ENCODE measurements at regions not wholly inside any gene's neighbourhood (a gene's known extent, or its start where the extent isn't known, plus 50 kb on each side); places are given as distances from the start of the nearest gene placed in this dataset.

- no peak for TF ChIP-seq CTCF (IDR thresholded peaks at IDR 0.05; ENCODE audit: control extremely low read depth, extremely low read depth, low read depth, missing control alignments)
- CTCF ChIA-PET = interaction anchor here (1.0 to 4.9 kb wide), 2 partner anchors 10 to 13 kb away, joined by 3 to 22 read pairs; no protein-coding TSS in a partner anchor
- POLR2A ChIA-PET = no interaction called here
- no peak for DNase-seq (ENCODE audit: extremely low spot score)
These were observed 159.3 kb downstream of the CAND1 start for GRCh38 chr12:67428431-67428830.

GRCh38 chr12:67430708-67431335, 161.7 kb downstream of the CAND1 start:
- CTCF ChIA-PET = interaction anchor here (1.4 to 4.9 kb wide), 3 partner anchors 10 to 22 kb away, joined by 4 to 22 read pairs (median 5); no protein-coding TSS in a partner anchor
- TF ChIP-seq CTCF (IDR thresholded peaks at IDR 0.05; ENCODE audit: control extremely low read depth, extremely low read depth, low read depth, missing control alignments) = no peak

GRCh38 chr12:67431411-67432020, 162.4 kb downstream of the CAND1 start:
- CTCF ChIA-PET = interaction anchor here (1.5 to 4.9 kb wide), 2 partner anchors 9 to 20 kb away, joined by 4 to 22 read pairs; no protein-coding TSS in a partner anchor
- POLR2A ChIA-PET = no interaction called here
- TF ChIP-seq CTCF (IDR thresholded peaks at IDR 0.05; ENCODE audit: control extremely low read depth, extremely low read depth, low read depth, missing control alignments) = no peak
- no peak for DNase-seq (ENCODE audit: extremely low spot score)

More at GRCh38 chr12:67430708-67431335, 161.7 kb downstream of the CAND1 start:
- DNase-seq (ENCODE audit: extremely low spot score) = no peak
- POLR2A ChIA-PET = no interaction called here

GRCh38 chr12:67433385-67434175, 164.4 kb downstream of the CAND1 start:
- ChIA-PET CTCF (interaction anchor here (1.4 to 1.6 kb wide), 3 partner anchors 14 to 77 kb away, joined by 4 read pairs; no protein-coding TSS in a partner anchor), POLR2A (no interaction called here)
- no peak for TF ChIP-seq CTCF (IDR thresholded peaks at IDR 0.05; ENCODE audit: control extremely low read depth, extremely low read depth, low read depth, missing control alignments)
- DNase-seq (ENCODE audit: extremely low spot score) = no peak

- CTCF ChIA-PET = interaction anchor here (1.0 to 1.6 kb wide), 5 partner anchors 10 to 18 kb away, joined by 3 to 5 read pairs (median 4); no protein-coding TSS in a partner anchor
- POLR2A ChIA-PET = no interaction called here
- TF ChIP-seq CTCF (IDR thresholded peaks at IDR 0.05; ENCODE audit: control extremely low read depth, extremely low read depth, low read depth, missing control alignments) = no peak
- no peak for DNase-seq (ENCODE audit: extremely low spot score)
These were observed 165.7 kb downstream of the CAND1 start for GRCh38 chr12:67434671-67435370.

- no peak for TF ChIP-seq CTCF (IDR thresholded peaks at IDR 0.05; ENCODE audit: control extremely low read depth, extremely low read depth, low read depth, missing control alignments)
- no peak for DNase-seq (ENCODE audit: extremely low spot score)
- ChIA-PET POLR2A (no interaction called here), CTCF (interaction anchor here (1.0 to 1.3 kb wide), 3 partner anchors 12 to 79 kb away, joined by 3 to 5 read pairs (median 5); no protein-coding TSS in a partner anchor)
These were observed 167.1 kb downstream of the CAND1 start for GRCh38 chr12:67436230-67436629.

Measured in GM10248 (cell line).